Mesothelial cell of epicardium (in vitro differentiated cells): ENCODE measurements at regions not wholly inside any gene's neighbourhood (a gene's known extent, or its start where the extent isn't known, plus 50 kb on each side); places are given as distances from the start of the nearest gene placed in this dataset.

Experiments
- DNase-seq, 2 experiments: peaks; one replicate each; pipeline ENCODE4 v3.0.0; 2021; ENCODE audit warnings: low spot score in 2 of 2; ENCODE audit not compliant: unreplicated experiment in 2 of 2
- H3K27ac Mint-ChIP-seq: 2 replicates; pipeline ENCODE4 v1.8.0; 2021; ENCODE audit warnings: mixed read lengths
- H3K27me3 Mint-ChIP-seq: 2 replicates; pipeline ENCODE4 v1.8.0; 2021; ENCODE audit warnings: low read depth, mixed read lengths
- H3K36me3 Mint-ChIP-seq: 2 replicates; pipeline ENCODE4 v1.8.0; 2021; ENCODE audit warnings: mixed read lengths
- H3K4me1 Mint-ChIP-seq: 2 replicates; pipeline ENCODE4 v1.8.0; 2021; ENCODE audit warnings: mixed read lengths
- H3K4me3 Mint-ChIP-seq: 2 replicates; pipeline ENCODE4 v1.8.0; 2021; ENCODE audit warnings: mild to moderate bottlenecking, moderate library complexity, mixed read lengths
- H3K9me3 Mint-ChIP-seq: 2 replicates; pipeline ENCODE4 v1.8.0; 2021; ENCODE audit warnings: mixed read lengths
- TF ChIP-seq, protein P1 (sequence below): fragments of 200-600 bp; sonication (generic); IDR thresholded peaks from one replicate; pipeline ENCODE4 v1.5.0; 2021; ENCODE audit warnings: antibody characterized with exemption; ENCODE audit not compliant: unreplicated experiment

DNA sequence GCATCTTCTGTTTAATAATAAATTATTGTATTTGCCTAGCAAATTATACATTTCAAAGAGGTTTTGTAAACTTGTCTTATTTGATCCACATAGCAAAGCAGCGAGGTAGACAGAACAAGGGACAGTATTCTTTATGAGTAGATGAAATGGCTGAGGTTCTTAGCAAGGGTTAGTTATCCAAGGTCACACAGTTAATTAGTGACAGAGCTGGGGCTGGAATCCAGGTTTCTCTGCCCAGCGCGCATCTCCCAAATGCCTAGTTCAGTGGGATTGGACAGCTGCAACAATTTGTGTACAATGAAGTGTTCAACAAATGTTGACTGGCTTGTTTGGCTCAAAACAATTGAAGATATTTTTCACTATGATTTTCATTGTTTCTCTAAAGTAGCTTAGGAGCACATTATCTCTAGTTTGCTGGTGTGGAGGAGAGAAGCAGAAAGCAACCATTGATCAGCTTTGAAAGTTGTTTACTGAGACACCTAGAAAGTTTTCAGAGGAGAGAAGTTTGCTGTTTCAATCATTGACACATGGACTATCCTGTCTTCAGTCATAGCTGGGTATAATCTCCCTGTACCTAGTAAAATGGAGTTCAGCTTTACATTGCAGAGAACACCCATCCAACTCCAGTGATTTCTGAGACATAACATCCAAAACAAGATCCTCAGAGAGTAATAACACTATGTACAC lies 270.6 kb downstream of the FAT3 start:
- Mint-ChIP-seq H3K27ac (no peak overlapping the region), H3K9me3 (no peaks in the 10 kb centered on the region), H3K4me3 (no peak overlapping the region), H3K4me1 (peaks cover 2% of the 10 kb centered on the region), H3K36me3 (no peaks in the 10 kb centered on the region), H3K27me3 (no peaks in the 10 kb centered on the region)
- no peak for DNase-seq
- TF ChIP-seq, protein P1, sequence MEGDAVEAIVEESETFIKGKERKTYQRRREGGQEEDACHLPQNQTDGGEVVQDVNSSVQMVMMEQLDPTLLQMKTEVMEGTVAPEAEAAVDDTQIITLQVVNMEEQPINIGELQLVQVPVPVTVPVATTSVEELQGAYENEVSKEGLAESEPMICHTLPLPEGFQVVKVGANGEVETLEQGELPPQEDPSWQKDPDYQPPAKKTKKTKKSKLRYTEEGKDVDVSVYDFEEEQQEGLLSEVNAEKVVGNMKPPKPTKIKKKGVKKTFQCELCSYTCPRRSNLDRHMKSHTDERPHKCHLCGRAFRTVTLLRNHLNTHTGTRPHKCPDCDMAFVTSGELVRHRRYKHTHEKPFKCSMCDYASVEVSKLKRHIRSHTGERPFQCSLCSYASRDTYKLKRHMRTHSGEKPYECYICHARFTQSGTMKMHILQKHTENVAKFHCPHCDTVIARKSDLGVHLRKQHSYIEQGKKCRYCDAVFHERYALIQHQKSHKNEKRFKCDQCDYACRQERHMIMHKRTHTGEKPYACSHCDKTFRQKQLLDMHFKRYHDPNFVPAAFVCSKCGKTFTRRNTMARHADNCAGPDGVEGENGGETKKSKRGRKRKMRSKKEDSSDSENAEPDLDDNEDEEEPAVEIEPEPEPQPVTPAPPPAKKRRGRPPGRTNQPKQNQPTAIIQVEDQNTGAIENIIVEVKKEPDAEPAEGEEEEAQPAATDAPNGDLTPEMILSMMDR, result no peak

DNA sequence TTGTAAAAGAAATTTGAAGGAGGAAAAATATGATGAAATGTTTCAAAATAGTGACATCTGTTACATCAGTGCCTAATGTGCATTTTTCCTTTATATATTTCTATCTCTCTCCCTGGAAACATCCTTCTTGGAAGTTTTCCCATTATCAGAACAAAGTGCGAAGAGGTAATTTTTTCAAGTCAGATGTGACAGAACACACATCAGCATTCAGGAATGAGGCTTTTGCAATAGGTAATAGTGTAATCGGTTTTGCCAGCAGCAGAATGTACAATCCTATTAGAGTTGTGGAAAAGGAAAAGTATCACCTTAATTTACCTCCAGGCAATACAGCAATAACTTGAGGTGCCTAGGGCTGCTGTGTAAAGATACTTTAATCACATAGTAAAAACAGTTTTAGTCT lies 275.8 kb downstream of the FAT3 start:
- TF ChIP-seq, protein P1, result no peak
- Mint-ChIP-seq H3K27ac (no peak overlapping the region), H3K9me3 (no peaks in the 10 kb centered on the region), H3K27me3 (no peaks in the 10 kb centered on the region), H3K4me1 (peaks cover 22% of the 10 kb centered on the region), H3K36me3 (no peaks in the 10 kb centered on the region), H3K4me3 (no peak overlapping the region)
- no peak for DNase-seq

DNA sequence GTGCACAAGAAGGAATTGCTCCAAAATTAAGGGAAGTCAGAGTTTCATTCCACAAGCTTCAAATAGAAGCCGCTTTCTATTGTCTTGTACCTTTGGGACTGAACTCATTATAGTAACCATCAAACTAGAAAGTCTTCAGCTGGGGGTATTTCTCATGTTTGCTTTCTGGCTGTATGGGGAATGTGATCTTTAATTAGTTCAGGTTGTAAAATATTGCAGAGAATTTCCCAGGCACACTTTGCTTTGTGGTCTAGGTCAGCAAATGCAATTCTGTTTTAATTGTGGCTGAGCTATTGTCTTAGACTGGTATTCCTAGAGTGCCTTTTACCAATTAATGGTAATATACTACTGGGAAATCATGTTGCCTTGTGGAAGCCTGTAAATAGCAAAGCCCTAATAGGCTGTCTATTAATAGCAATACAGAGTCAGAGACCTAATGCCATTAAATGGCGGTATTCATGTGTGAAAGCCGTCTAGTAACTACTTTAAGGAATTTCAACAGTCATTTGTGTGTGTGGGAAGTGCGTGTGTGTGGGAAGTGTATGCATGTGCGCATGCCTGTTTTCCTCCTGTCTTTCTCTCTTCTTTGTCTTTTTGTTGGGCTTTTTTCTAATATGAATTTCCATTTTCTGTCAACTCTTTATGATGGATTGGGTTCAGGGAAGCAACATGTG lies 276.6 kb downstream of the FAT3 start:
- Mint-ChIP-seq H3K4me1 (peaks cover 22% of the 10 kb centered on the region), H3K9me3 (no peaks in the 10 kb centered on the region), H3K36me3 (no peaks in the 10 kb centered on the region), H3K4me3 (no peak overlapping the region), H3K27ac (no peak overlapping the region), H3K27me3 (no peaks in the 10 kb centered on the region)
- DNase-seq, result no peak
- TF ChIP-seq, protein P1, result no peak

DNA sequence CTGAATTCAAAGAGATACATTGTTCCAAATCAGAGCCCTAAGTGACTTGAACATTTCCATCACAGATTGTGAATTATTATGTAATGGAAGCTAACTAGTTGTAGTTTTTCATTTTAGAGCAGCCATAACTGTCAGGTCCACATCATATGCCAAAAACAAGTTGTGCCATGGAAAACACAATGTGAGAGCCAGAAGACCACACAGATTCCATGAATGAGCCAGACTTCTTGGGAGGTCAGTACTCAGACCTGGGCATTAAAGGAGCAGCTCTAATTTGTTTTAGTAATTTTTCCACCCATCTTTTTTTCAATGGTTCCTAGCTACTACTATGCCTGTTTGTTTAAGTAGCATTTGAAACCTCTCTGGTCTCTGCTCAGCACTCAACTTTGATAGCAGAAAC lies 279.4 kb downstream of the FAT3 start:
- Mint-ChIP-seq H3K9me3 (no peaks in the 10 kb centered on the region), H3K27me3 (no peaks in the 10 kb centered on the region), H3K4me3 (no peak overlapping the region), H3K27ac (no peak overlapping the region), H3K36me3 (no peaks in the 10 kb centered on the region), H3K4me1 (peaks cover 22% of the 10 kb centered on the region)
- TF ChIP-seq, protein P1, result no peak
- no peak for DNase-seq

DNA sequence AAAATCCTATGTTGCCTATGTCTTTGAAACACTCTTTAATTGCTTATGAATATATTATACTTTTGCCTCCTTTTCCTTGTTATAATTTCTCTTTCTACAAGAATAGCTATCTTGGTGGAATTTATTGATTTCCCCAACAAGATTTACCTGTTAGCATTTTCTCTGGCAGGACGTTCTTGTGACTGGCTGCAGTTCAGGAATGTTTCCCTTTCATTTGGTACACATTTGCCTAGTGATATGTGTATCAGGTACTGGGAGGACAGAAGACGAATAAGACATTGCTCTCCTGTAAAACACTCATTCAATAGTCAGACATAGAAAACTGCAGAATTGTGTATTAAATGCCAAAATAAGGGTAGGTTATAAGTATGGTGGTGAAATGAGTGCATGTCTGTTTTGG lies 279.9 kb downstream of the FAT3 start:
- no peak overlapping the region for H3K27ac Mint-ChIP-seq
- no peaks in the 10 kb centered on the region for H3K9me3 Mint-ChIP-seq
- no peak overlapping the region for H3K4me3 Mint-ChIP-seq
- DNase-seq, result no peak
- H3K4me1 Mint-ChIP-seq, result peaks cover 22% of the 10 kb centered on the region
- H3K27me3 Mint-ChIP-seq, result no peaks in the 10 kb centered on the region
- TF ChIP-seq, protein P1, result no peak
- H3K36me3 Mint-ChIP-seq, result no peaks in the 10 kb centered on the region
